T-helper 22 cell (primary cell): ENCODE measurements at regions not wholly inside any gene's neighbourhood (a gene's known extent, or its start where the extent isn't known, plus 50 kb on each side); places are given as distances from the start of the nearest gene placed in this dataset.
A peak's percentile ranks its signal among the peaks of the same experiment; 100 is the strongest.
"Not testable (repeated sequence)": the region's sequence is repeated elsewhere in the genome, so short reads cannot be mapped to it uniquely, and the experiment has no call there.

Experiments used
- DNase-seq: peaks from one replicate; pipeline ENCODE4 v3.0.0-alpha.2; 2020; ENCODE audit warnings: low read depth

DNA sequence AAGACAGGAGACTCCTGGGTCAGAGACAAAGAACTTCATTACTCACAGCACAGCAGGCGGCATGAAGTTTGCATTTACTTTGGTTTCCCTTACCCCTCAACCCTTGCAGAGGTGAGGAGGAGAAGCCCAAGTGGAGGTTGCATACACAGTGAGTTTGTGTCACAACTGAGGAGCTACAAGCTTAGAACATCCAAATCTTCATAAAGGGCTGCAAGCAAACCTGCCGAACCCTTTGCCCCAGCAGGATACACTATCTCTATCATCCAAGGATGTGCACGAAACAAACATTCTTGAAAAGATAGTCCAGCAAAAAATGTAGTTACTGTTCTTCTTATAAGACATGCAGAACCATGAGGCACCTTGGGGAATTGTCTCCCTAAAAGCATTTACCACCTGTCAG is 493.5 kb downstream of the SETD4 start:
- no peak for DNase-seq

DNA sequence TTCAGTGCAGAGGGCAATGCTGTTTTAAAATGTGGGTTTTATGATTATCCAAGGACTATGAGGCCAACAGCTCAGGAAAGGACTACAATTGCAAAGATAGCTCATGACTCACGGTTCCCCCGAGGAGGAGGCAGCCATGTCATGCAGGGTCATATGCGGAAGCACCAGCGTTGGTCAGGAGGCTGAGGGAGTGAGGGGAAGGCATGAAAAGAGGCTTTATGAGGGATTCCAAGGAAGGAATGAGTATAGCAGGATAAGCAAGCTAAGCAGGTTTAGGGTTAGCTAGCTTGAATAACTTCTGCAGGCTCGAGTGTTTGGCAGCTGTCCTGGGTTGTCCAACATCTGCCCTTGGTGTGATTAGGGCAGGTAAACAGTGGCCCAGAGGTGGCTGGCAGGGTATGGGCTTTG is 495.1 kb downstream of the SETD4 start:
- DNase-seq: no peak

DNA sequence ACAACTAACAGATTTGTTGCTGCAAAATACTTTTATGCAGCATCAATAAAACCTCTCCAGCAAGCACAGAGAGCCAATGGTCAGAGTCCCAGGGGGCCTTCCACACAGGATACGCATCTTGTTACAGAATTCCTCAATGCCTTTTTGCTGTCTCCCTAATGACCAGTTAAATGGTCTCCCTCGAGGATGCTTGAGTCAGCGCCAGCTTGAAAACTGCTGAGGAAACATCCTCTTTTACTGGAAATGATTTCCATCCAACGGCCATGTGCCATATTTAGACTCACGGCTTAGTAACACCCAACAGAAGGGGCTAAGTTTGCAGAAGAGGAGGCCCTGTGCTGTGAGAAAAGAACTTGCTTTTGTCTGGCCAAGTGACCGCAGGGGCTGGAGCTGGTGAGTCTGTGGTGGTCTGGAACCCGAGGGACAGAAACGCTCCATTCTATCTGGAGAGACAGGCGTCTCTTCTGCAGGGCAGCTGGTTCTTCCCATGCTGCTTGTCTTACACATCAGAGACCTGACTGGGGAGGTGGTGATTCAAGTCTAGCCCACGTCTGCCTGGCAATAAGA is 496.4 kb downstream of the SETD4 start:
- DNase-seq: no peak

DNA sequence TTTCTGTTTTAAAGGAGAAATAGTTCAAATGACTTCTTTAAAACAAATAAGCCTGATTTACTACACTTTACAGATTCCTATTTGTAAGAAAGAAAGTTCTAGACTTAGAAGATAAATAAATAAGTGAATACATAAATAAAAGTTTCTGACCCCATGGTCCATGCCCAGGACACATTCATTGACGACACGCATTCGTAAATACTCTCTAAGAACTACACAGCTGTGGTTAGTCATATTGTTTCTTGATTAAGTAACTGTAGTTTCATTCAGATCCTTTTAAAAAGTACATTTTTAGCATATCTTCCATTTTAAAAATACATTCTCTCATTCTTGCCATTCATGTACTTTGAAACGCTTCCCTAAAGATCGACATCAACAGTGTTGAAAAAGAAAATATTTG is 497.4 kb downstream of the SETD4 start:
- no peak for DNase-seq

DNA sequence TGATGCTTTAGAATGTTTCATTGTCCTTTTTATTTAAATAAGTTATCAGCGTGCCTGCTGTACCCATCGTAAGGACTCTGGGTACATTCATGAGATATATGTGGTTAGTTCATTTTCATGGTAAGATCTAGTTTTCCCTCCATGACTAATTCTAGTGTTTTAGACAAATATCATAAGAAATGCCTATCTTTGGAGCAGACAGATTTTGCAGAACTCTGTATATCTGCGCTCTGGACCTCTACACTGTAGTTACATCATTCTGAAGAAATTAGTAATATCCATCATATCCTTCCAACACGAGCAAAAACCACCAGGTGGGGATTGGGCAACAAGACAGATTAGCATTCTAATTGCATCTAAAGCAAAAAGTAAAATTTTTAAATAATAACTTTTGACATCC is 499.2 kb downstream of the SETD4 start:
- no peak for DNase-seq

DNA sequence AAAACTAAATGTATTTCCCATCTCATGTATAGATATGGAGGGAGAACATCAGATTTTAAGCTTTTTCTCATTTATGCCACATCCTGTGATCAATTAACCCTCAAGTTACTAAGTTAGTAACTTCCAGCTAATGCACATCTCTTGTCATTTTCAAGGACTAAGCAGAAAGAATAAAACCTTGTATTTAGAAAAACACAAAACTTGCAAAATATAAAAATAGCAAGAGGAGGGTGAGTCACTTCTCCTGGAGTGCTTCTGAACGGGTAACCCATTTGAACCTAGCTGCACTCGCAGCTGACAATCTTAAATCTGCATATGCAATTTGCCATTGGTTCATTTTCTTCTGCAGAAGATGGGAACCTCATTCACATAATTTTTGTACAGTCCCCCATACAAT is 500.5 kb downstream of the SETD4 start:
- DNase-seq: no peak

DNA sequence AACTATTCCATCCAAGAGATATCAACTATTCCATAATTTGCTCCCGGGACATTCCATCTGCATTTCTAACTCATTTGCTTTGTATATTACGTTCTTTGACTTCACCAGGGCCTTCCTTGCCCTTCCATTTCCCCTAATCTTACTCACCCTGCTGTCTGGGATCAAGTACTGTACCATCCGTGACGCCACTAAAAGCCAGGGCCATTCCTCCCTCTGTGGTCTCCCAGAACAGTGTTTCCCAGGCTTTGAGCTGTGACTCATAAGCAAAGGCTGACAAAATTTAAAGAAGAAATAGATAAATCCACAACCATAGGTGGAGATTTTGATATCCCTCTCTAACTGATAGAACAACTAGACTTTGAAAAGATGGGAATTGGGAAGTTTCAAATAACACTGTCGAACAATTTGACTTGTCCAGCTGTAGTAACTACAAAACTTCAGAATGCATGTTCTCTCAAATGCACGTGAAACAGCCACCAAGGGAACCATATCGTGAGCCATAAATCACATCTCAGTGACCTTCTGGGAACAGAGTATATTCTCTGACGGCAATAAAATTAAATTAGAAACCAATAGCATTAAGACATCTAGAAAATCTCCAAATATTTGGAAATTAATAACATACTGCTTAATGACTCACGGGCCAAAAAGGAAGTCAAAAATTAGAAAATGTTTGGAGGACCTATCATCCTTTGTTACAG is 501.0 kb downstream of the SETD4 start:
- DNase-seq: no peak

DNA sequence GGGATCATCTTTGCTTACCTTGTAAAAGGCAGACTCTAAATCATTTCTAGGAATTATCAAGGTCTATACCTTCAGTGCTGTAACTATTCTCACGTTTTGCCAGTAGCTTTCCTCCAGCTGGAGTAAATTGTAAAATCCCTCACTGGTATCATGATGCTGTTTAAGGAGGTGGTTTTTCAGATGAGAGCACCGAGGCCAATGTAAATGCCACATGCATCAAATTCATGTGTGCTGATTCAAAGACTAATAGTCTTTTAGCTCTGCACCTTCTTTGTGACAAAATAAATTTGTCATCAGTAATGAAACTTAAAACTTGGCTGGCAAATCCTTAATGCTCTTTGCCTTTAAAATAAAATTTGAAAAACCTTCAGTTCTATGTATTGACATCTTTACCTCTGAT is 503.8 kb downstream of the SETD4 start:
- no peak for DNase-seq

DNA sequence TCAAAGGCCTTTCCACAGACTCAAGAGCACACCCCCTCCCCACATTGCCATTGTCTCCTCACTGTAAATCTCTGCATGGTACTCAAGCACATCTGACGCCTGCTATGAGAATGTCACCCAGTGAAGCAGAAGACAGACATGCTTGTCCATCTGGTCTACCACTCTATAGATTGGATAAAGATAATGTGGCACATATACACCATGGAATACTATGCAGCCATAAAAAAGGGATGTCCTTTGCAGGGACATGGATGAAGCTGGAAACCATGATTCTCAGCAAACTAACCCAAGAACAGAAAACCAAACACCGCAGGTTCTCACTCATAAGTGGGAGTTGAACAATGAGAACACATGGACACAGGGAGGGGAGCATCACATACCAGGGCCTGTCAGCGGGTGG is 503.4 kb upstream of the RUNX1 start:
- DNase-seq: not testable (repeated sequence)

DNA sequence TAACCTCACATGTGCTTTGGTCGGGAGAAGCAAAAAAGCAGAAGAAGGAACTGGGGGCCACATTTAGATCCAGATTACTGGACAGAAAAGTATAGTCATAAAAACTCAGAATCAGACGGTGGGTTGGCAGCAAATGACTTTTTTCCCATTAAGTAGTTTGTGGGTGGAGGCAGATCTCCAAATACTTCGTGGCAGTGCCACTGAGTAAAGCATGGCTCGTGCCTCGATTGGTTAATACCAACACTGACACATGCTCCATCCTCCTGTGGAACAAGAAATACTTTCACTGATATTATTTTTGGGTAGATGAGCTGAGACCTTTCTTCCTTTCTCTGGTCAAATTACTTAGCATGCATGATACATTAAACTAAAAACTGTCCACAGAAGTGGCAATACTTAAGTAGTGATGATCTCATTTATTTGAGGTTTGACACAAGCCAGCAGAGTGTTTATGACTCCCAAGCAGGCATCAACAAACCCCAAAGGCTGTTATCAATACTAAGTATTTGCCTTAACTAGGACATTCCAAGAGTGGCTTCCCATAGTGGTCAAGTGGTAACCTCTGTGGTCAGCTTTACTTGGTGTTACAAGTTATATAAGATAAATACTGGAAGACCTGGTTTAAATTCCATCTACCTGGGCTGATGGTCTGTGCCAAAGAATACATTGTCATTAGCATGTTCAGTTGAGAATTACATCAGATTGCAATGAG is 500.0 kb upstream of the RUNX1 start:
- no peak for DNase-seq

DNA sequence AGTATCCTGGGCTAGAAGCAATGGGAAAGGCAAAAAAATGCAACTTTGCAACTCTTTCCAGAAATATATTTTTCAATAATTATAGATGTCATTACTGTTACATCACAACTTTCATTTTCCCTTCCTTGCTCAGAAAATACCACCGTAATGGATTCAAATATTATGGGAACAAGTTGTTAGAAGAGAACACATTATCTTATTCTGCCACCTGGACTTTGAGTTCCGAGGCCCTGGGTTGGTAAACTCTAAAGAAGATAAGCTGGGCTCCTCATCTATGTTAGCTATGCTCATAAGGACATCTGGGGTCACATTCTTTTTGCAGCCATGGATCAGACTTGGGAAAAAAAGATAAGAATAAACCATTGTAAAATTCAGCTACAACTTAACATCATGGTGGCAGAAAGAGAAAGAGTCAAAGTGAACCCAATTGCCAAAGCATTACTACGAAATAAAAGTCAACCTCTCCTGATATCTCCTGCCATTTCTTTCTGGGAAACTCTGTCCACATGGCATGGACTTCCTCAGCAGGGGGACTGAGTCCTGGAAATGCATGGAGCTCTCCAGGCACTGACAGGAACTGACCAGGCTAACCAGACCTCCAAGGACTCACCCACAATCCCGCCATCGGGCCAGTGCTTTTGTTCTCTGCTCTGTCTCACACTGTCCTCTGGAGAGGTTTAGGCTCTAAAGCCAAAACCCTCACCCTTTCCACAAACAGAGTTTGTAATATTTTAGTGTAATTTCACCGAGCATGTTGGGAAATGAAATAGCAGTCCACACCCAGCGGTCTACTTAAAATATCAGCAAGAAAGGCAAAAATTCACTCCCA is 499.1 kb upstream of the RUNX1 start:
- DNase-seq: no peak

DNA sequence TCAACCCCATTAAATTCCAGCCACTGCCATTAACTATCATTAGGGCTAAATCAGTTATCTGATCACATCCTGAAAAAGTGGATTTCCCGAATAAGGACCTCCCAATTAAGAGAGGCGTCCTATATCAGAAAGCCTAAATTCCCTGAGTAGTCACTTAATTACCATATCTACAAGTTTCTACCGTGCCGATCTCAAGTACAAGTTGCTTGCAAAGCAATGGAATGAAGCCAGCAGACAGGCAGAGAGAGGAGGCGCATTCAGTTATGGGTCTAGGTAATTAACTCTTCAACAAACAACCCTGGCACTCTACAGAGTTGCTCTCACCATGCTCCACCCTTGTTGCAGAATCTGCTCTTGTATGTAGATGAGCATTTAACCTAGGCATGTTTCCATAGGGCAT is 494.6 kb upstream of the RUNX1 start:
- no peak for DNase-seq

DNA sequence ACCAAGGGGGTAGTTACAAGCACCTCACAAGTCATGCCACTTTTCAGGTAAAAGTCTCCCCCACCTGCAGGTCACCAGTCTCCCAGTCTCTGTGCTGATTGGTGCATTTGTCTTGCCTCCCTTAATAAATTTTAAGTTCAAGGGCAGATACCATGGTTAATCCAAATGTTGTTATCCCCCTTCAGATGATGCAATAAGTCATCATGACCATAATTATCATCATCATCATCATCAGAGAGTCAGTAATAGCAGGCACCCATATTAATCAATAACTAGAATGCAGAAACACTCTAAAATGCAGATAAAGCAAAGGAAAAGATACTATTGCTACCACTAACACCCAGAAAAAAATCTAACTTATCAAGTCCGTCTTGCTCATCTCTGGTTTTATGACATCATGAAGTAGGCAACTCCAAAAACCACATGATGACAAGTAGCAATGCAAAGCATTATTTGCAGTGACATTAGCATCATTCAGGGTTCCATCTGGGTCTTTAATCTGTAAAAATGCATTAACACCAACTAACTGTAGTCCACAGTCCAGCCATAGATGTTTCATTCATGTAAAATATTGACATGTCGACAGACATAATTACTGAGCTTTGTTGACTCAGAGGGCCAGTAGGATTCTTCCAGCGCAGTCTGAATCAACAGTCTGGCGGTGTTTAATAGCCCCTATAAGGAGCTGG is 492.0 kb upstream of the RUNX1 start:
- no peak for DNase-seq

DNA sequence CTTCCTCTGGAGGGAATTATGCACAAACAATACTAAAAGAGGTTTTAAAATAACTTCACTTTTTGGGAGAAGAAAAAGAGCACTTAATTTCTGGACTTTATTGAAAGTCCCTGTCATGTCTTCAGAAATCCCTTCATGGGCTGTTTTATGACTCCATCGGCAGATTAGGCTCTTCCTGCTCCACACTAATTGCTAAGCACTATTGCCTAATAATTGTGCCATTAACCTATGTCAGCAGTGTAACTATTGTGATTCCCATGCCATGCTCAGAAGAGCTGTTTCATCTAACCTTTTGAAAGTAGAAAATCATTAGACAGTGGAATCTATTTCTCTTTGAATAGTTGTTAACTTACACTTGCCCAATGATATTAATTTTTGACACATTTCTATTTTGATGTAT is 489.3 kb upstream of the RUNX1 start:
- DNase-seq: no peak

DNA sequence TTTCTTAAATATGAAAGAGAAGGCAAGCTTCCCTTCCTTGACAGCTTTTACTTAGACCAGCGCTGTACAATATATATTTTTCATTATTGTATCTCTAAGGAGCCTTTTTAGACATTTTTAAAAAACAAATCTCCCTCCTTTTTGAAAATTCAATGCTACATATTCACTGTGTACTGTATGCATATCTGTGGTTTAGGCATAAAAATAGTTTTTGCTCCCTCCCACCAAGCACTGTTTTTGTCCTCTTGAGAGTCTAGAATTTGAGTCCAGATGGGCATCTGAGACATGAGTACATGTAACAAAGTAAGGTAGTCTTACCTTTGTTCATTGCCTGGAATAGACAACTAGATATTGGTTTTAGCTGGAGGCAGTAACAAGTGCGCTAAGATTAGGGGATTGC is 488.5 kb upstream of the RUNX1 start:
- no peak for DNase-seq

DNA sequence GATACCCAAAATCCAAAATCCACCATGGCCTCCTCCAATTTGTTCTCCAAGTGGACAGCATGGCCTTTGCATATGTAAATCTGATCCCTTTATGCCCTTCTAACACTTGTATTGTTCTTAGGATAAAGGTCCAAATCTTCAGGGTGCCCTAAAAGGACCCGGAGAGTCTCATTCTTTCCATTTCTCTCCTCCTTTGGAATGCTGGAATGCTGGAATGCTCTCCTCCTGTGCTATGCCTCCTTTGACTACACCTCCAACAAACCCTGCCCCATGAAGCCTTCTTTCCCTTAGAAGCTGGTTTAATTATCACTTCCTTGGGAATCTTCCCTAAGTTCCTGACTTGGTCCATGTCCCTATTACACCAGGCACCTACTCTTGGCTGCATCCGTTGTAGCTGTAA is 484.8 kb upstream of the RUNX1 start:
- DNase-seq: no peak

DNA sequence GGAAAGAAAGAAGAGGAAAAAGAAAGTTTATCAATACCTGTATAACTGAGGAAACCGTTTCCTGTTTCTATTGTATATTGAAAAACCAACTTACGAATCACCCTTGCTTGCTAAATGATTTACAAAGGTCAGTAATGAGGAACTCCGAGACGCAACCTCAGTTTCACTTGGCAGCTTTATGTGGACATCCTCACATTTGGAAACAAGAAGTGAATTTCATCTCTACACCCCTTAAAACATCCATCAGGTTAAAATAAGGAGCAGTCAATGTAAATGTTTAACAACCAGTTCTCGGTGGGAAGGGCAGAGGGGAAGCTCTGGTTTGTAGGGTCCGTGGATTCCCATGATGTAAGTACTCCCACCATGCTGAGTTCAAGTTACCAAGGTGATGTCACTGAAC is 481.7 kb upstream of the RUNX1 start:
- no peak for DNase-seq

DNA sequence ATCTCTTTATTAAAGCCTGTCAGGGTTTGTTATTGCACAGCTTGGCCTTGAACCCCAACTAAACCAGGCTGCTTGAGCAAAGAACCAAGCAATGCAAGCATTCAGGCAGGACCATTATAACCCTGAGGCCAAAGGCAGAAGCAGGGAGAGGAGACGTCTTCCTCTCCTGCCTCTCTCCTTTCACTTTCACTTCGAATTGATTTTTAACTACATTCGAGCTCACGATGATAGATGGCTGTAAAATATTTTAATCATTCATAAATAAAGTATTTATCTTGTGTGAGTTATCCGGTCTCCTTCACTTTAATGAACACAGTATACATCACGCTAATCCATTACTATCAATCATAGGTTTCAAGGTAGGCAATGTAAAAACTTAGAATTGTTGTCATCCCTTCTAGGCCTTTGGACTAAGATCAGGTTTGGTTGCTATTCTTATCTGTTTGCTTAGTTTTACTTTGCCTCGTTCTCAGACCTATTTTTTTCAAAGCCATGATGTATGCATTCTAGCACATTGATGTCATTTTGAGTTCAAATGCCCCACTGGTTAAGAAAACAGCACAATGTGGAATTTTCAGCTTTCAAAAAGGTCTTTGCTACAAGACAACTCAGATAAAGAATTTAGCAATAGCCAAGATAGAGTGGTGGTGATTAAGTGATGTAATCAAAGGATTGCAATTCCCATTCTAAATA is 480.2 kb upstream of the RUNX1 start:
- no peak for DNase-seq

DNA sequence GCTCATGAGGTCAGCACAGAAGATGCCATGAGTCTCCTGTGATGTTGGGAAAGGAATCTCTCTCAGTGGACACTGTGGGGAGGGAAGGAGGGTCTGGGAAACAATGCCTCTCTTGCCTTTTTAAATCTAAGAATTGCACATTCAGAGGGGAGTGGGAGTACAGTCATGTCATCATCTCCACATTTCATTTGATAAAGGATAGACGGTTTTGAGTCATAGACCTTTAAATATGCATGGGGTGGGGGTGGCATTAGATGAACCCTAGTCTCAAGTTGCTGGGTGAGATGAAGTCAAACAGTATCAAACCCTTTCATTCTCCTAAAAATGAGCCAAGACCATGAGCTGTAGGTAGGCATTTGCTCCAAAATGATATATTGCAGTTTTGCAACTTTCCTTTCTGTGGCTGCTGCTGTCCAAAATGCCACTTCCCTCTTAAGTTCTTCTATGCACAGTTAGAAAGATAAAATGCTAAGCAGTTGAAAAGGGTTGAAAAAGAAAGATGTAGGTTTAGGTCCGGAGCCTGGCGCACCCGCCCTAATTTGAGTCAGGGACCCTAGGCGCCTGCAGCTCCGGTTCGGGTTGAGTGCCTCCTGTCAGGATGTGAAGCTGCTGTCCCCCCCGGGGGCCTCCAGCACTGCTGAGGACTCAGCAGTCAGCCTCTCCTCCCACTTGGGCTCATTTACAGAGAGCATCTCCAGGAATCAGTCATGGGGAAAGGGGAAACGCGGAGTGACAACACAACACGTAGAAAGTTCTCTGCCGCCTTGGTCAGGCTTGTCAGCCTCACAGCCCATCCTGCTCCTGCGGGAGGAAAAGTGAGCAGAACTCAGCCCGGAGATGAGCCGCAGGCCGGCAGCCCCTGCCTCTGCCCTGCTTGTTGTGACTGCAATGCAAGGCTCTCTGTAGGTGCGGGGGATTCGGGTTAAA is 479.3 kb upstream of the RUNX1 start:
- DNase-seq: peak; percentile 0

DNA sequence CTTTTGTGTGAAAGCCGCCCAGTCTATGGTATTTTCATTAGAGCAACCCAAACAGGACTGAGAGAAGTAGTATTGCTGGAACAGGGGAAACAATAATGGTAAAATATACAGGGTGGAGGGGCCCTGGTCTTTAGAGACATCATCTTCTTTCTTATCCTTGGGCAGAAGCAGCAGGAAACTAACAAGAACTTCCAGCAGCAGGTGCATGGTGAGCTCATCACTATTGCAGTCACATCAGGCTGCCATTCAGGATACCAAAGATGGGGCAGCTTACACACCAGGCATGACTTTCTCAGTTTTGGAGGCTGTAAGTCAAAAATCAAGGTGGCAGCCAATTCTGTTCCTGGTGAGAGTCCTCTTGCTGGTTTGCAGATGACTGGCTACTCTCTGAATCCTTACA is 478.3 kb upstream of the RUNX1 start:
- no peak for DNase-seq
